ENCODE measurements at regions not wholly inside any gene's neighbourhood (a gene's known extent, or its start where the extent isn't known, plus 50 kb on each side); places are given as distances from the start of the nearest gene placed in this dataset.

DNA sequence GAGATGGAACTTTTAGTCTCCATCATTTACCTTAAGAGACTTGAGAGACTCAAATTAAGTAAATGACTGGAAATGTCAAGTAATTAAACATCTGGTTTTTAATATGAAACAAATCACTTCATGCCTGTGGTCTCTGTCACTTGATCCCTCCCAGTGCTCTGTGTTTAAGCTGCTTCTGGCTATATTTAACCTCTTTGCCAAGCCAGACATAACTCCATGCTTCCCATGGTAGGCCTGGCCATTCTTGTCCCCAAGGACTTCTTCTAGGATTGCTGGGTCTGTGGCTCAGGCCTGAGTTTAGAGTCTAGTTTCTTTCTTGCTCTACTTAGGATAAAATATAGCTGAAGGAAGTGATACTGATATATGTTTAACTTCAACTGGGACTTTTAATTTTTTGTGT is 1013.6 kb downstream of the FLRT2 start:
- TF ChIP-seq, protein P1, sequence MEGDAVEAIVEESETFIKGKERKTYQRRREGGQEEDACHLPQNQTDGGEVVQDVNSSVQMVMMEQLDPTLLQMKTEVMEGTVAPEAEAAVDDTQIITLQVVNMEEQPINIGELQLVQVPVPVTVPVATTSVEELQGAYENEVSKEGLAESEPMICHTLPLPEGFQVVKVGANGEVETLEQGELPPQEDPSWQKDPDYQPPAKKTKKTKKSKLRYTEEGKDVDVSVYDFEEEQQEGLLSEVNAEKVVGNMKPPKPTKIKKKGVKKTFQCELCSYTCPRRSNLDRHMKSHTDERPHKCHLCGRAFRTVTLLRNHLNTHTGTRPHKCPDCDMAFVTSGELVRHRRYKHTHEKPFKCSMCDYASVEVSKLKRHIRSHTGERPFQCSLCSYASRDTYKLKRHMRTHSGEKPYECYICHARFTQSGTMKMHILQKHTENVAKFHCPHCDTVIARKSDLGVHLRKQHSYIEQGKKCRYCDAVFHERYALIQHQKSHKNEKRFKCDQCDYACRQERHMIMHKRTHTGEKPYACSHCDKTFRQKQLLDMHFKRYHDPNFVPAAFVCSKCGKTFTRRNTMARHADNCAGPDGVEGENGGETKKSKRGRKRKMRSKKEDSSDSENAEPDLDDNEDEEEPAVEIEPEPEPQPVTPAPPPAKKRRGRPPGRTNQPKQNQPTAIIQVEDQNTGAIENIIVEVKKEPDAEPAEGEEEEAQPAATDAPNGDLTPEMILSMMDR (IDR thresholded peaks at IDR 0.05): no peak
- TF ChIP-seq POLR2A (IDR thresholded peaks at IDR 0.05): no peak

All from thyroid gland (tissue), 4 donors.